H9 (cell line): ENCODE measurements at regions not wholly inside any gene's neighbourhood (a gene's known extent, or its start where the extent isn't known, plus 50 kb on each side); places are given as distances from the start of the nearest gene placed in this dataset.

Experiments used
- DNase-seq: peaks from one replicate; pipeline ENCODE4 v3.0.0-alpha.2; 2017
- H2AFZ ChIP-seq: one replicate; pipeline ENCODE4 v1.6.1; 2013; ENCODE audit warnings: mild to moderate bottlenecking, low read length, control low read depth, moderate library complexity
- H2AK5ac ChIP-seq: 2 replicates; pipeline ENCODE4 v1.6.1; 2013; ENCODE audit warnings: low read length, control low read depth, mixed read lengths; ENCODE audit not compliant: insufficient read length
- H2BK120ac ChIP-seq: one replicate; pipeline ENCODE4 v1.6.1; 2013; ENCODE audit warnings: low read depth, mild to moderate bottlenecking, low read length, control low read depth, inconsistent platforms; ENCODE audit not compliant: poor library complexity, severe bottlenecking
- H2BK12ac ChIP-seq: 2 replicates; pipeline ENCODE4 v1.6.1; 2013; ENCODE audit warnings: low read length, control low read depth, mixed read lengths, low read depth; ENCODE audit not compliant: insufficient read length
- H2BK15ac ChIP-seq: 2 replicates; pipeline ENCODE4 v1.6.1; 2013; ENCODE audit warnings: low read depth, low read length, control low read depth
- H2BK20ac ChIP-seq: one replicate; pipeline ENCODE4 v1.6.1; 2013; ENCODE audit warnings: low read depth, mild to moderate bottlenecking, low read length, control low read depth, inconsistent platforms; ENCODE audit not compliant: poor library complexity, severe bottlenecking
- H2BK5ac ChIP-seq: 2 replicates; pipeline ENCODE4 v1.6.1; 2013; ENCODE audit warnings: low read length, control low read depth, mixed read lengths; ENCODE audit not compliant: insufficient read length
- H3K14ac ChIP-seq: 2 replicates; pipeline ENCODE4 v1.6.1; 2013; ENCODE audit warnings: low read length, control low read depth; ENCODE audit not compliant: insufficient read depth
- H3K18ac ChIP-seq: 2 replicates; pipeline ENCODE4 v1.6.1; 2013; ENCODE audit warnings: low read depth, mild to moderate bottlenecking, mixed read lengths, low read length, control low read depth; ENCODE audit not compliant: insufficient read length
- H3K23ac ChIP-seq: 2 replicates; pipeline ENCODE4 v1.6.1; 2013; ENCODE audit warnings: low read length, control low read depth, mixed read lengths, low read depth; ENCODE audit not compliant: insufficient read length
- H3K23me2 ChIP-seq: 2 replicates; pipeline ENCODE4 v1.6.1; 2013; ENCODE audit warnings: low read depth, mild to moderate bottlenecking, mixed read lengths, low read length, control low read depth; ENCODE audit not compliant: insufficient read length, poor library complexity, severe bottlenecking
- H3K27ac ChIP-seq: 2 replicates; pipeline ENCODE4 v1.5.1; 2013; ENCODE audit warnings: low read length, control low read depth, mixed read lengths, low read depth; ENCODE audit not compliant: insufficient read length
- H3K27me3 ChIP-seq: 2 replicates; pipeline ENCODE4 v1.6.1; 2013; ENCODE audit warnings: low read length, control low read depth, inconsistent platforms; ENCODE audit not compliant: insufficient read depth
- H3K4ac ChIP-seq: 2 replicates; pipeline ENCODE4 v1.6.1; 2013; ENCODE audit warnings: low read depth, mild to moderate bottlenecking, control low read depth, inconsistent platforms, low read length, moderate library complexity
- H3K4me1 ChIP-seq: 2 replicates; pipeline ENCODE4 v1.6.1; 2013; ENCODE audit warnings: low read length, control low read depth, inconsistent platforms; ENCODE audit not compliant: insufficient read depth
- H3K4me2 ChIP-seq: 2 replicates; pipeline ENCODE4 v1.6.1; 2013; ENCODE audit warnings: low read length, control low read depth, mixed read lengths; ENCODE audit not compliant: insufficient read length, insufficient read depth
- H3K56ac ChIP-seq: 2 replicates; pipeline ENCODE4 v1.6.1; 2013; ENCODE audit warnings: low read depth, mild to moderate bottlenecking, mixed read lengths, low read length, control low read depth; ENCODE audit not compliant: insufficient read length
- H3K79me1 ChIP-seq: 2 replicates; pipeline ENCODE4 v1.6.1; 2013; ENCODE audit warnings: low read depth, mild to moderate bottlenecking, moderate library complexity, low read length, control low read depth, inconsistent platforms; ENCODE audit not compliant: insufficient read depth, poor library complexity, severe bottlenecking
- H3K79me2 ChIP-seq: 2 replicates; pipeline ENCODE4 v1.6.1; 2013; ENCODE audit warnings: low read length, control low read depth, inconsistent platforms; ENCODE audit not compliant: insufficient read depth
- H3K9ac ChIP-seq: 2 replicates; pipeline ENCODE4 v1.6.1; 2013; ENCODE audit warnings: low read length, control low read depth, mixed read lengths; ENCODE audit not compliant: insufficient read length; ENCODE audit errors: extremely low read depth
- H3K9me3 ChIP-seq: one replicate; pipeline ENCODE4 v1.6.1; 2013; ENCODE audit warnings: low read depth, low read length, inconsistent platforms; ENCODE audit not compliant: control insufficient read depth
- H3T11ph ChIP-seq: one replicate; pipeline ENCODE4 v1.6.1; 2013; ENCODE audit warnings: mild to moderate bottlenecking, low read length, control low read depth, inconsistent platforms
- H4K20me1 ChIP-seq: one replicate; pipeline ENCODE4 v1.6.1; 2013; ENCODE audit not compliant: control insufficient read depth, insufficient read length, insufficient read depth
- H4K5ac ChIP-seq: 2 replicates; pipeline ENCODE4 v1.6.1; 2013; ENCODE audit warnings: low read depth, mild to moderate bottlenecking, mixed read lengths, low read length, control low read depth; ENCODE audit not compliant: insufficient read length
- H4K8ac ChIP-seq: replicated peaks from 2 replicates; pipeline ENCODE4 v1.6.1; 2013; ENCODE audit warnings: low read length, control low read depth, mixed read lengths, low read depth; ENCODE audit not compliant: insufficient read length
- H4K91ac ChIP-seq: 2 replicates; pipeline ENCODE4 v1.6.1; 2013; ENCODE audit warnings: low read depth, mild to moderate bottlenecking, moderate library complexity, mixed read lengths, low read length, control low read depth; ENCODE audit not compliant: insufficient read length
- H3K27ac Mint-ChIP-seq, 3 experiments: 2 replicates in 2 of 3; 3 replicates in 1 of 3; pipeline ENCODE4 v1.8.0; 2020 to 2021; ENCODE audit warnings: mixed read lengths in 3 of 3, mild to moderate bottlenecking in 1 of 3, moderate library complexity in 1 of 3
- H3K27me3 Mint-ChIP-seq: 2 replicates; pipeline ENCODE4 v1.8.0; 2021; ENCODE audit warnings: low read depth, mild to moderate bottlenecking, moderate library complexity, mixed read lengths
- H3K36me3 Mint-ChIP-seq, 3 experiments: 2 replicates in 2 of 3; 3 replicates in 1 of 3; pipeline ENCODE4 v1.8.0; 2020 to 2021; ENCODE audit warnings: low read depth in 3 of 3, mixed read lengths in 3 of 3; ENCODE audit not compliant: insufficient read depth in 1 of 3
- H3K4me1 Mint-ChIP-seq, 2 experiments: 2 replicates each; pipeline ENCODE4 v1.8.0; 2020; ENCODE audit warnings: mixed read lengths in 2 of 2
- H3K4me3 Mint-ChIP-seq, 2 experiments: 2 replicates in 1 of 2; 3 replicates in 1 of 2; pipeline ENCODE4 v1.8.0; 2020 to 2021; ENCODE audit warnings: mild to moderate bottlenecking in 2 of 2, mixed read lengths in 2 of 2, moderate library complexity in 1 of 2
- H3K9me3 Mint-ChIP-seq, 2 experiments: 2 replicates in 1 of 2; 3 replicates in 1 of 2; pipeline ENCODE4 v1.8.0; 2020; ENCODE audit warnings: mild to moderate bottlenecking in 2 of 2, mixed read lengths in 2 of 2, moderate library complexity in 1 of 2
- WGBS: extraction: QIAGEN DNeasy Blood & Tissue Kit; methylation state at CpG from one replicate; pipeline ENCODE4 v1.1.7; 2013; ENCODE audit warnings: missing lambda C conversion rate, low lambda C conversion rate, mixed read lengths; ENCODE audit not compliant: insufficient read length; ENCODE audit errors: extremely low coverage; 5-methylcytosine and 5-hydroxymethylcytosine counted together
- TF ChIP-seq, protein P1 (sequence below): fragments of 200-600 bp; sonication (generic); conservative IDR thresholded peaks from 3 replicates; pipeline ENCODE4 v1.8.0; 2021; ENCODE audit warnings: antibody characterized with exemption, mild to moderate bottlenecking

- TF ChIP-seq, protein P1, sequence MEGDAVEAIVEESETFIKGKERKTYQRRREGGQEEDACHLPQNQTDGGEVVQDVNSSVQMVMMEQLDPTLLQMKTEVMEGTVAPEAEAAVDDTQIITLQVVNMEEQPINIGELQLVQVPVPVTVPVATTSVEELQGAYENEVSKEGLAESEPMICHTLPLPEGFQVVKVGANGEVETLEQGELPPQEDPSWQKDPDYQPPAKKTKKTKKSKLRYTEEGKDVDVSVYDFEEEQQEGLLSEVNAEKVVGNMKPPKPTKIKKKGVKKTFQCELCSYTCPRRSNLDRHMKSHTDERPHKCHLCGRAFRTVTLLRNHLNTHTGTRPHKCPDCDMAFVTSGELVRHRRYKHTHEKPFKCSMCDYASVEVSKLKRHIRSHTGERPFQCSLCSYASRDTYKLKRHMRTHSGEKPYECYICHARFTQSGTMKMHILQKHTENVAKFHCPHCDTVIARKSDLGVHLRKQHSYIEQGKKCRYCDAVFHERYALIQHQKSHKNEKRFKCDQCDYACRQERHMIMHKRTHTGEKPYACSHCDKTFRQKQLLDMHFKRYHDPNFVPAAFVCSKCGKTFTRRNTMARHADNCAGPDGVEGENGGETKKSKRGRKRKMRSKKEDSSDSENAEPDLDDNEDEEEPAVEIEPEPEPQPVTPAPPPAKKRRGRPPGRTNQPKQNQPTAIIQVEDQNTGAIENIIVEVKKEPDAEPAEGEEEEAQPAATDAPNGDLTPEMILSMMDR = peak; percentile 84
- Mint-ChIP-seq H3K4me3 (peak overlapping the region; percentile 56 to 86), H3K27me3 (peaks cover 22% of the 10 kb centered on the region), H3K9me3 (peaks cover 6 to 7% of the 10 kb centered on the region in 2 experiments; a peak in 3 of 5 replicates), H3K36me3 (peaks cover 0 to 6% (median 0%) of the 10 kb centered on the region in 3 experiments; a peak in 3 of 7 replicates), H3K4me1 (peaks cover 17 to 18% of the 10 kb centered on the region in 2 experiments), H3K27ac (peak overlapping the region; percentile 94 to 99 (median 94))
- Histone ChIP-seq H3K18ac (no peak overlapping the region), H3K56ac (no peak overlapping the region), H3K9me3 (no peaks in the 10 kb centered on the region), H3K79me1 (no peaks in the 10 kb centered on the region), H3K4me1 (no peaks in the 10 kb centered on the region), H4K5ac (no peak overlapping the region), H3K23ac (no peak overlapping the region), H2BK120ac (no peak overlapping the region), H3K23me2 (no peaks in the 10 kb centered on the region), H4K8ac (no peak overlapping the region), H2BK20ac (no peak overlapping the region), H2AFZ (no peak overlapping the region), H3K4me2 (peak overlapping the region; percentile 9), H2BK15ac (no peak overlapping the region), H3K27me3 (no peaks in the 10 kb centered on the region), H4K91ac (no peak overlapping the region), H2AK5ac (no peak overlapping the region), H3K79me2 (no peaks in the 10 kb centered on the region), H3K9ac (no peak overlapping the region), H3K14ac (0 out of 2 replicates have a peak overlapping the region, but pooled peaks have one; percentile 14), H4K20me1 (no peaks in the 10 kb centered on the region), H3K27ac (no peak overlapping the region), H2BK12ac (no peak overlapping the region), H3K4ac (no peak overlapping the region), H2BK5ac (no peak overlapping the region), H3T11ph (no peak overlapping the region)
- peak; percentile 88 for DNase-seq
- no CpG with 5 or more reads among the region's 29 CpGs for WGBS
Observed at GRCh38 chr10:28939281-28940157, 262.2 kb downstream of the BAMBI start.
